ENCODE measurements at regions not wholly inside any gene's neighbourhood (a gene's known extent, or its start where the extent isn't known, plus 50 kb on each side); places are given as distances from the start of the nearest gene placed in this dataset.

- Histone ChIP-seq H3K27me3 (no peaks in the 10 kb centered on the region), H3K27ac (no peak overlapping the region), H3K9ac (no peak overlapping the region), H3K9me3 (replicated peaks in 1 of 11) (no peaks in the 10 kb centered on the region), H3K4me2 (no peak overlapping the region), H3K4me1 (no peaks in the 10 kb centered on the region), H3K4me3 (no peak overlapping the region), H4K20me1 (no peaks in the 10 kb centered on the region), H3K36me3 (no peaks in the 10 kb centered on the region)
- TF ChIP-seq Cebpa-rat (IDR thresholded peaks at IDR 0.05) = no peak
These were observed 100.9 kb upstream of the CPNE8 start for GRCh38 chr12:39006286-39006685.

- no peaks in the 10 kb centered on the region for H3K27me3 ChIP-seq
- H4K20me1 ChIP-seq = no peaks in the 10 kb centered on the region
- no peak overlapping the region for H3K4me3 ChIP-seq
- no peaks in the 10 kb centered on the region for H3K36me3 ChIP-seq
- no peaks in the 10 kb centered on the region for H3K9me3 ChIP-seq (replicated peaks in 1 of 11)
- H3K4me1 ChIP-seq = no peaks in the 10 kb centered on the region
- no peak for TF ChIP-seq Cebpa-rat (IDR thresholded peaks at IDR 0.05)
- no peak overlapping the region for H3K27ac ChIP-seq
- H3K9ac ChIP-seq = no peak overlapping the region
- H3K4me2 ChIP-seq = no peak overlapping the region
These were observed 100.3 kb upstream of the CPNE8 start for GRCh38 chr12:39005671-39006070.

GRCh38 chr12:39003541-39004155, 98.3 kb upstream of the CPNE8 start:
- Histone ChIP-seq H3K4me2 (no peak overlapping the region), H3K9me3 (replicated peaks in 1 of 11) (no peaks in the 10 kb centered on the region), H3K4me1 (no peaks in the 10 kb centered on the region), H3K36me3 (no peaks in the 10 kb centered on the region), H3K4me3 (no peak overlapping the region), H3K27me3 (no peaks in the 10 kb centered on the region), H3K27ac (no peak overlapping the region), H4K20me1 (no peaks in the 10 kb centered on the region), H3K9ac (no peak overlapping the region)
- no peak for TF ChIP-seq Cebpa-rat (IDR thresholded peaks at IDR 0.05)

- no peaks in the 10 kb centered on the region for H3K27me3 ChIP-seq
- no peaks in the 10 kb centered on the region for H3K4me1 ChIP-seq
- H3K27ac ChIP-seq = no peak overlapping the region
- H3K9me3 ChIP-seq (replicated peaks in 1 of 11) = no peaks in the 10 kb centered on the region
- no peak for TF ChIP-seq Cebpa-rat (IDR thresholded peaks at IDR 0.05)
- no peak overlapping the region for H3K4me2 ChIP-seq
- no peak overlapping the region for H3K4me3 ChIP-seq
- H3K9ac ChIP-seq = no peak overlapping the region
- H4K20me1 ChIP-seq = no peaks in the 10 kb centered on the region
- no peaks in the 10 kb centered on the region for H3K36me3 ChIP-seq
These were observed 95.0 kb upstream of the CPNE8 start for GRCh38 chr12:39000370-39000769.

GRCh38 chr12:38998887-38999482, 93.6 kb upstream of the CPNE8 start:
- Histone ChIP-seq H3K27ac (no peak overlapping the region), H4K20me1 (no peaks in the 10 kb centered on the region), H3K9me3 (replicated peaks in 1 of 11) (no peaks in the 10 kb centered on the region), H3K9ac (no peak overlapping the region), H3K36me3 (no peaks in the 10 kb centered on the region), H3K4me1 (no peaks in the 10 kb centered on the region), H3K4me3 (no peak overlapping the region), H3K27me3 (no peaks in the 10 kb centered on the region), H3K4me2 (no peak overlapping the region)
- TF ChIP-seq Cebpa-rat (IDR thresholded peaks at IDR 0.05) = no peak

GRCh38 chr12:38995249-38995648, 89.9 kb upstream of the CPNE8 start:
- Histone ChIP-seq H3K27me3 (no peaks in the 10 kb centered on the region; a peak in 1 of 22 replicates), H3K9ac (no peak overlapping the region), H3K27ac (no peak overlapping the region), H3K4me2 (no peak overlapping the region), H3K36me3 (no peaks in the 10 kb centered on the region), H3K4me3 (no peak overlapping the region), H3K4me1 (no peaks in the 10 kb centered on the region), H3K9me3 (replicated peaks in 1 of 11) (peaks cover 0 to 3% (median 0%) of the 10 kb centered on the region in 11 experiments; a peak in 1 of 22 replicates), H4K20me1 (no peaks in the 10 kb centered on the region)
- TF ChIP-seq Cebpa-rat (IDR thresholded peaks at IDR 0.05) = no peak

- Histone ChIP-seq H3K9me3 (replicated peaks in 1 of 11) (peaks cover 8 to 17% (median 14%) of the 10 kb centered on the region in 11 experiments; a peak in 18 of 22 replicates), H3K27ac (no peak overlapping the region), H3K27me3 (no peaks in the 10 kb centered on the region), H4K20me1 (no peaks in the 10 kb centered on the region), H3K36me3 (no peaks in the 10 kb centered on the region), H3K4me2 (no peak overlapping the region), H3K4me1 (no peaks in the 10 kb centered on the region), H3K9ac (no peak overlapping the region), H3K4me3 (no peak overlapping the region)
- no peak for TF ChIP-seq Cebpa-rat (IDR thresholded peaks at IDR 0.05)
These were observed 80.6 kb upstream of the CPNE8 start for GRCh38 chr12:38985961-38986360.

- H3K36me3 ChIP-seq = no peaks in the 10 kb centered on the region
- H3K9ac ChIP-seq = no peak overlapping the region
- peaks cover 8 to 17% (median 14%) of the 10 kb centered on the region in 11 experiments; a peak in 18 of 22 replicates for H3K9me3 ChIP-seq (replicated peaks in 1 of 11)
- H3K4me1 ChIP-seq = no peaks in the 10 kb centered on the region
- no peaks in the 10 kb centered on the region for H3K27me3 ChIP-seq
- H3K27ac ChIP-seq = no peak overlapping the region
- no peak overlapping the region for H3K4me3 ChIP-seq
- no peaks in the 10 kb centered on the region for H4K20me1 ChIP-seq
- no peak for TF ChIP-seq Cebpa-rat (IDR thresholded peaks at IDR 0.05)
- no peak overlapping the region for H3K4me2 ChIP-seq
These were observed 79.0 kb upstream of the CPNE8 start for GRCh38 chr12:38984388-38984787.

GRCh38 chr12:38983117-38983571, 77.8 kb upstream of the CPNE8 start:
- no peaks in the 10 kb centered on the region for H3K4me1 ChIP-seq
- TF ChIP-seq Cebpa-rat (IDR thresholded peaks at IDR 0.05) = no peak
- peaks cover 8 to 17% (median 14%) of the 10 kb centered on the region in 11 experiments; a peak in 18 of 22 replicates for H3K9me3 ChIP-seq (replicated peaks in 1 of 11)
- H3K27ac ChIP-seq = no peak overlapping the region
- H4K20me1 ChIP-seq = no peaks in the 10 kb centered on the region
- no peaks in the 10 kb centered on the region for H3K27me3 ChIP-seq
- no peak overlapping the region for H3K4me3 ChIP-seq
- H3K36me3 ChIP-seq = no peaks in the 10 kb centered on the region
- H3K9ac ChIP-seq = no peak overlapping the region
- no peak overlapping the region for H3K4me2 ChIP-seq

- Histone ChIP-seq H3K9ac (no peak overlapping the region), H3K4me3 (no peak overlapping the region), H3K27me3 (no peaks in the 10 kb centered on the region), H4K20me1 (no peaks in the 10 kb centered on the region), H3K4me2 (no peak overlapping the region), H3K27ac (no peak overlapping the region), H3K36me3 (no peaks in the 10 kb centered on the region), H3K9me3 (replicated peaks in 1 of 11) (no peaks in the 10 kb centered on the region), H3K4me1 (no peaks in the 10 kb centered on the region)
- TF ChIP-seq Cebpa-rat (IDR thresholded peaks at IDR 0.05) = no peak
These were observed 71.7 kb upstream of the CPNE8 start for GRCh38 chr12:38977132-38977531.
